Ascending aorta (tissue), 2 donors: ENCODE measurements at regions not wholly inside any gene's neighbourhood (a gene's known extent, or its start where the extent isn't known, plus 50 kb on each side); places are given as distances from the start of the nearest gene placed in this dataset.

Experiments
- DNase-seq, 2 donors: peaks; one replicate each; pipeline ENCODE4 v3.0.0-alpha.2; 2019; ENCODE audit warnings: low spot score in 2 of 2
- H3K27ac ChIP-seq, 2 donors: fragments of 200-600 bp; sonication (generic); one replicate each; pipeline ENCODE4 v1.5.1; 2016 to 2017; ENCODE audit warnings: mild to moderate bottlenecking in 1 of 2
- H3K27me3 ChIP-seq: fragments of 200-600 bp; sonication (generic); one replicate; pipeline ENCODE4 v1.5.1; 2017
- H3K36me3 ChIP-seq, 2 donors: fragments of 200-600 bp; sonication (generic); one replicate each; pipeline ENCODE4 v1.5.1; 2016
- H3K4me1 ChIP-seq, 2 donors: fragments of 200-600 bp; sonication (generic); one replicate each; pipeline ENCODE4 v1.5.1; 2016 to 2017; ENCODE audit warnings: mild to moderate bottlenecking in 1 of 2
- H3K4me3 ChIP-seq, 2 donors: fragments of 200-600 bp; sonication (generic); one replicate each; pipeline ENCODE4 v1.5.1; 2016 to 2017; ENCODE audit warnings: mild to moderate bottlenecking in 1 of 2
- H3K9me3 ChIP-seq, 2 donors: fragments of 200-600 bp; sonication (generic); one replicate each; pipeline ENCODE4 v1.5.1; 2016
- intact Hi-C: fragments of 100-400 bp; cut with DNase I; formaldehyde crosslinking; loops from one replicate; pipeline ENCODE4 v1.15.1; 2023
- TF ChIP-seq, protein P1 (sequence below), 3 experiments: fragments of 200-600 bp in 2 of 3; fragments of 450-650 bp in 1 of 3; sonication (generic) in 2 of 3; IDR thresholded peaks; one replicate each; pipeline ENCODE4 v1.5.1; 2016 to 2019; ENCODE audit warnings: antibody characterized with exemption in 3 of 3, mild to moderate bottlenecking in 1 of 3, moderate library complexity in 1 of 3

DNA sequence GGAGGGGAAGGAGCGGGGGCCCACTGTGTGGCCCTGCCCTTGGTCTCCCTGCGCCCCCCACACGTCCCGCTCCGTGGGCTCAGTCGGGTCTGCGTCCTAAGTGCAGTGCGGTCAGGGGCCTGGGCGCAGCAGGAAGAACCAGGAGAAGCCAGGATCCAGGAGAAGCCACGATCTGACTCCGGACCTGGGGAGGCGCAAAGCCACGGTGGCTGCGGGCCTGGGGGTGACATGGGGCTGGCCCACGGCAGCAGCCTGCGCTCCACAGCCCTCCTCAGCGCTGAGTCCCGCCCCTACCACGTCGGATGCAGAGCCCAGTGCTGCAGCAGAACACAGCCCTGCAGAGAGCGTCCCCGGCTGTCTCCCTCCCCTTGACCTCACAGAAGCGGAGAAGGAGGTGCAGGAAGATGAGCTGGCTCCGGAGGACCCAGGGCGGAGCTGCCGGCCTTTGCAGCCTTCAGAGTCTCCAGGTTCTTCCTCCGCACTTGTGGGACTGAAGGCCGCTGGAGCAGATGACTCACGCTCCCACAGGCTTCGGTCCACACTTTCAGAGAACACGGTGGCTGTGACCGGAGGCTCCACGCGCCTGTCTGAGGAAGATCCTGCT, 589.2 kb upstream of the SALL3 start:
- no peaks in the 10 kb centered on the region for H3K27me3 ChIP-seq
- peaks cover 0 to 7% of the 10 kb centered on the region in 2 donors for H3K9me3 ChIP-seq
- no peaks in the 10 kb centered on the region for H3K4me1 ChIP-seq
- H3K4me3 ChIP-seq, result no peak overlapping the region
- intact Hi-C loops, result no loop called here
- TF ChIP-seq, protein P1, sequence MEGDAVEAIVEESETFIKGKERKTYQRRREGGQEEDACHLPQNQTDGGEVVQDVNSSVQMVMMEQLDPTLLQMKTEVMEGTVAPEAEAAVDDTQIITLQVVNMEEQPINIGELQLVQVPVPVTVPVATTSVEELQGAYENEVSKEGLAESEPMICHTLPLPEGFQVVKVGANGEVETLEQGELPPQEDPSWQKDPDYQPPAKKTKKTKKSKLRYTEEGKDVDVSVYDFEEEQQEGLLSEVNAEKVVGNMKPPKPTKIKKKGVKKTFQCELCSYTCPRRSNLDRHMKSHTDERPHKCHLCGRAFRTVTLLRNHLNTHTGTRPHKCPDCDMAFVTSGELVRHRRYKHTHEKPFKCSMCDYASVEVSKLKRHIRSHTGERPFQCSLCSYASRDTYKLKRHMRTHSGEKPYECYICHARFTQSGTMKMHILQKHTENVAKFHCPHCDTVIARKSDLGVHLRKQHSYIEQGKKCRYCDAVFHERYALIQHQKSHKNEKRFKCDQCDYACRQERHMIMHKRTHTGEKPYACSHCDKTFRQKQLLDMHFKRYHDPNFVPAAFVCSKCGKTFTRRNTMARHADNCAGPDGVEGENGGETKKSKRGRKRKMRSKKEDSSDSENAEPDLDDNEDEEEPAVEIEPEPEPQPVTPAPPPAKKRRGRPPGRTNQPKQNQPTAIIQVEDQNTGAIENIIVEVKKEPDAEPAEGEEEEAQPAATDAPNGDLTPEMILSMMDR (IDR thresholded peaks at IDR 0.05), result no peak
- DNase-seq, result no peak
- no peaks in the 10 kb centered on the region for H3K36me3 ChIP-seq
- no peak overlapping the region for H3K27ac ChIP-seq

GRCh38 chr18:78390952-78391348, 588.7 kb upstream of the SALL3 start:
- Histone ChIP-seq H3K27ac (no peak overlapping the region), H3K4me1 (no peaks in the 10 kb centered on the region), H3K4me3 (no peak overlapping the region), H3K27me3 (no peaks in the 10 kb centered on the region), H3K9me3 (peaks cover 0 to 7% of the 10 kb centered on the region in 2 donors), H3K36me3 (no peaks in the 10 kb centered on the region)
- intact Hi-C loops, result no loop called here
- TF ChIP-seq, protein P1 (IDR thresholded peaks at IDR 0.05), result no peak
- DNase-seq, result no peak

GRCh38 chr18:78393086-78393862, 586.3 kb upstream of the SALL3 start:
- no peaks in the 10 kb centered on the region for H3K4me1 ChIP-seq
- TF ChIP-seq, protein P1 (IDR thresholded peaks at IDR 0.05), result no peak
- intact Hi-C loops, result no loop called here

DNA sequence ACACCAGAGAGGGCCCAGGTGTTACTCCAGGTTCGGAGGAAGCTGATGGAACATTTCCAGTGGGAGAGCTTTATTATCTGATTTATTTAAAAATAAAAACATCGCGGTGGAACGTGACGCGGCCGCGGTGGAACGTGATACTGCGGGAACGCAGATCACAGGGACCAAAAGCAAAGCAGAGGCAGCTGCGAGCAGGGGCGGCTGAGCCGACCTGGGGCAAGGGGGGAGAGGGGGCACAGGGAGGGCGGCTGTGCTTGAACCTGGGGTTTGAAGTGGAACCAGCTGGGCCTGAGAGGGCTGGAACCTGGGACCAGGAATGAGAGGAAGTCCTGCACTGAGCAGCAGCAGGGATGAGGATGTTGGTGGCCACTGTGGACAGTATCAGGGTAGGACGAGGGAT, 583.5 kb upstream of the SALL3 start:
- TF ChIP-seq, protein P1 (IDR thresholded peaks at IDR 0.05), result no peak
- Histone ChIP-seq H3K27me3 (no peaks in the 10 kb centered on the region), H3K4me3 (no peak overlapping the region), H3K36me3 (no peaks in the 10 kb centered on the region), H3K4me1 (no peaks in the 10 kb centered on the region), H3K9me3 (no peaks in the 10 kb centered on the region), H3K27ac (no peak overlapping the region)
- intact Hi-C loops, result no loop called here
- DNase-seq, result no peak

More at GRCh38 chr18:78393086-78393862, 586.3 kb upstream of the SALL3 start:
- Histone ChIP-seq H3K4me3 (no peak overlapping the region), H3K36me3 (no peaks in the 10 kb centered on the region), H3K27me3 (no peaks in the 10 kb centered on the region), H3K9me3 (no peaks in the 10 kb centered on the region), H3K27ac (no peak overlapping the region)
- DNase-seq, result no peak

DNA sequence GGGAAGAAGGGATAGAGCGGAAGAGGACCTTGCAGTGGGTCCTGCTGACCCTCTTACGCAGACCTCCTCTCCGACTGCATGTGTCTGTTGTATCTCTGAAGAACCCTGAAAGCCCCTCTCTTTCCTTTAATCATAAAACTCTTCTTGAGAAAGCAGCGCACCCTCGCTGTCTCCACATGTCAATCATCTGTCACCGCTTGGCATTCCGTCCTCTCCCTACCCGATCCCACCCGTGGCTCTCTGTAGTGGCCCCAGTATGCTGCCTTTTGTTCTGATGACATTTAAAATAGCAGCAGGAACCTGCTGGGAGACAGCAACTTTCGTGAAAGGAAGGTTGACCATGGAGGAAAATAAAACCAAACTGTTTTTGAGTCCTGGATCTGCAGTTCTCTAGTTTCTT, 582.9 kb upstream of the SALL3 start:
- H3K4me3 ChIP-seq, result no peak overlapping the region
- DNase-seq, result no peak
- intact Hi-C loops, result no loop called here
- no peaks in the 10 kb centered on the region for H3K27me3 ChIP-seq
- H3K9me3 ChIP-seq, result no peaks in the 10 kb centered on the region
- no peak overlapping the region for H3K27ac ChIP-seq
- H3K4me1 ChIP-seq, result no peaks in the 10 kb centered on the region
- H3K36me3 ChIP-seq, result no peaks in the 10 kb centered on the region
- TF ChIP-seq, protein P1 (IDR thresholded peaks at IDR 0.05), result no peak
